HG02970 (cell line): ENCODE measurements at regions not wholly inside any gene's neighbourhood (a gene's known extent, or its start where the extent isn't known, plus 50 kb on each side); places are given as distances from the start of the nearest gene placed in this dataset.
"Not testable (repeated sequence)": the region's sequence is repeated elsewhere in the genome, so short reads cannot be mapped to it uniquely, and the experiment has no call there.

Source experiments
- ATAC-seq: cut with Tn5 transposase; IDR thresholded peaks from one replicate; pipeline ENCODE4 v1.9.1; 2021; ENCODE audit warnings: mild to moderate bottlenecking, moderate library complexity, moderate number of reproducible peaks; ENCODE audit not compliant: unreplicated experiment, low FRiP score

- ATAC-seq: no peak
Measured at GRCh38 chrX:104513162-104513561, 52.8 kb upstream of the IL1RAPL2 start.

GRCh38 chrX:104510801-104511200 lies 55.2 kb upstream of the IL1RAPL2 start:
- ATAC-seq: no peak

GRCh38 chrX:104502460-104502859 lies 63.5 kb upstream of the IL1RAPL2 start:
- no peak for ATAC-seq

GRCh38 chrX:104488811-104489210 lies 77.2 kb upstream of the IL1RAPL2 start:
- no peak for ATAC-seq

GRCh38 chrX:104486691-104487090 lies 79.3 kb upstream of the IL1RAPL2 start:
- no peak for ATAC-seq

GRCh38 chrX:104482757-104483156 lies 83.2 kb upstream of the IL1RAPL2 start:
- no peak for ATAC-seq

GRCh38 chrX:104469771-104470170 lies 96.2 kb upstream of the IL1RAPL2 start:
- ATAC-seq: no peak

- ATAC-seq: no peak
Measured at GRCh38 chrX:104459796-104460195, 106.2 kb upstream of the IL1RAPL2 start.

GRCh38 chrX:104457130-104457529 lies 108.9 kb upstream of the IL1RAPL2 start:
- ATAC-seq: not testable (repeated sequence)

- no peak for ATAC-seq
Measured at GRCh38 chrX:104450316-104450715, 115.7 kb upstream of the IL1RAPL2 start.

GRCh38 chrX:104445591-104445990 lies 120.4 kb upstream of the IL1RAPL2 start:
- ATAC-seq: no peak

GRCh38 chrX:104435249-104435648 lies 130.8 kb upstream of the IL1RAPL2 start:
- ATAC-seq: no peak

GRCh38 chrX:104432321-104432720 lies 133.7 kb upstream of the IL1RAPL2 start:
- no peak for ATAC-seq

- ATAC-seq: no peak
Measured at GRCh38 chrX:104430742-104431119, 135.3 kb upstream of the IL1RAPL2 start.

GRCh38 chrX:104430072-104430741 lies 135.8 kb upstream of the IL1RAPL2 start:
- no peak for ATAC-seq

- no peak for ATAC-seq
Measured at GRCh38 chrX:104428231-104428630, 137.8 kb upstream of the IL1RAPL2 start.

- ATAC-seq: no peak
Measured at GRCh38 chrX:104427693-104428092, 138.3 kb upstream of the IL1RAPL2 start.

GRCh38 chrX:104427073-104427472 lies 138.9 kb upstream of the IL1RAPL2 start:
- no peak for ATAC-seq

- ATAC-seq: no peak
Measured at GRCh38 chrX:104420907-104421306, 145.1 kb upstream of the IL1RAPL2 start.

GRCh38 chrX:104419926-104420325 lies 146.1 kb upstream of the IL1RAPL2 start:
- ATAC-seq: no peak

GRCh38 chrX:104419211-104419610 lies 146.8 kb upstream of the IL1RAPL2 start:
- ATAC-seq: no peak

- no peak for ATAC-seq
Measured at GRCh38 chrX:104411800-104412199, 154.2 kb upstream of the IL1RAPL2 start.

GRCh38 chrX:104400387-104400786 lies 145.7 kb upstream of the ESX1 start:
- ATAC-seq: no peak
